ENCODE measurements at regions not wholly inside any gene's neighbourhood (a gene's known extent, or its start where the extent isn't known, plus 50 kb on each side); places are given as distances from the start of the nearest gene placed in this dataset.

GRCh38 chr11:112440518-112440917 is 179.9 kb upstream of the PLET1 start:
- H3K36me3 ChIP-seq (ENCODE audit: control insufficient read depth in 2 of 2, extremely low read depth in 1 of 2, insufficient read depth in 2 of 2, low read length in 2 of 2) = no peaks in the 10 kb centered on the region
- peak in 1 of 2 donors; percentile 18 for TF ChIP-seq CTCF (IDR thresholded peaks at IDR 0.05; ENCODE audit: extremely low read depth in 1 of 2, insufficient read depth in 1 of 2, low read depth in 1 of 2, low read length in 2 of 2)
- TF ChIP-seq JUN (IDR thresholded peaks at IDR 0.05; ENCODE audit: borderline replicate concordance, insufficient read depth, insufficient read length, low read depth) = no peak
- H3K27me3 ChIP-seq (ENCODE audit: control insufficient read depth in 2 of 2, insufficient read depth in 2 of 2, low read length in 2 of 2) = no peaks in the 10 kb centered on the region
- no peak overlapping the region for H3K4me3 ChIP-seq (replicated peaks in 1 of 3; ENCODE audit: insufficient read depth in 1 of 3, low read depth in 1 of 3, low read length in 3 of 3)
- DNase-seq (ENCODE audit: low read depth, low spot score) (no peak), FAIRE-seq (no peak)
- H3K9me1 ChIP-seq (replicated peaks; ENCODE audit: control insufficient read depth, extremely low read depth, insufficient read depth, low read length) = no peaks in the 10 kb centered on the region
- no peak overlapping the region for H3K4me2 ChIP-seq (ENCODE audit: insufficient read depth, low read length)
- H3K27ac ChIP-seq (ENCODE audit: insufficient read depth, low read depth, low read length) = no peak overlapping the region
- no peaks in the 10 kb centered on the region for H3K9me3 ChIP-seq (replicated peaks; ENCODE audit: control insufficient read depth, insufficient read depth, low read length)
- ChIA-PET CTCF (interaction anchor here (1.1 to 2.4 kb wide), 5 partner anchors 13 to 849 kb away, joined by 3 to 9 read pairs (median 5); no protein-coding TSS in a partner anchor), POLR2A (no interaction called here)
- H3K4me1 ChIP-seq (ENCODE audit: control insufficient read depth, extremely low read depth, insufficient read depth, low read length) = no peaks in the 10 kb centered on the region
- intact Hi-C loops (cut with micrococcal nuclease) = no loop called here
- no TSS peak for BruUV-seq (replicated peaks)
- H3K9ac ChIP-seq (replicated peaks; ENCODE audit: extremely low read depth, insufficient read depth, low read length) = no peak overlapping the region
- no peaks in the 10 kb centered on the region for H3K79me2 ChIP-seq (ENCODE audit: control insufficient read depth, insufficient read depth, low read length)
- dilution Hi-C loops (cut with MboI; ENCODE audit: extremely low pct_ligation_motif_present, low sequenced_read_pairs) = no loop called here
- no peak overlapping the region for H2AFZ ChIP-seq (ENCODE audit: low read depth, low read length)
- no peaks in the 10 kb centered on the region for H4K20me1 ChIP-seq (replicated peaks; ENCODE audit: control insufficient read depth, extremely low read depth, insufficient read depth, low read length)

- Histone ChIP-seq H3K4me2 (ENCODE audit: insufficient read depth, low read length) (no peak overlapping the region), H3K27ac (ENCODE audit: insufficient read depth, low read depth, low read length) (no peak overlapping the region), H3K9me1 (replicated peaks; ENCODE audit: control insufficient read depth, extremely low read depth, insufficient read depth, low read length) (no peaks in the 10 kb centered on the region), H3K9ac (replicated peaks; ENCODE audit: extremely low read depth, insufficient read depth, low read length) (no peak overlapping the region), H3K79me2 (ENCODE audit: control insufficient read depth, insufficient read depth, low read length) (no peaks in the 10 kb centered on the region), H3K9me3 (replicated peaks; ENCODE audit: control insufficient read depth, insufficient read depth, low read length) (no peaks in the 10 kb centered on the region), H3K4me3 (replicated peaks in 1 of 3; ENCODE audit: insufficient read depth in 1 of 3, low read depth in 1 of 3, low read length in 3 of 3) (no peak overlapping the region), H2AFZ (ENCODE audit: low read depth, low read length) (no peak overlapping the region), H3K27me3 (ENCODE audit: control insufficient read depth in 2 of 2, insufficient read depth in 2 of 2, low read length in 2 of 2) (no peaks in the 10 kb centered on the region), H3K4me1 (ENCODE audit: control insufficient read depth, extremely low read depth, insufficient read depth, low read length) (no peaks in the 10 kb centered on the region), H4K20me1 (replicated peaks; ENCODE audit: control insufficient read depth, extremely low read depth, insufficient read depth, low read length) (no peaks in the 10 kb centered on the region), H3K36me3 (ENCODE audit: control insufficient read depth in 2 of 2, extremely low read depth in 1 of 2, insufficient read depth in 2 of 2, low read length in 2 of 2) (no peaks in the 10 kb centered on the region)
- no TSS peak for BruUV-seq (replicated peaks)
- CTCF ChIA-PET = no interaction called here
- DNase-seq (ENCODE audit: low read depth, low spot score) (no peak), FAIRE-seq (no peak)
- intact Hi-C loops (cut with micrococcal nuclease) = no loop called here
- POLR2A ChIA-PET = no interaction called here
- no peak for TF ChIP-seq CTCF (IDR thresholded peaks at IDR 0.05; ENCODE audit: extremely low read depth in 1 of 2, insufficient read depth in 1 of 2, low read depth in 1 of 2, low read length in 2 of 2)
- no peak for TF ChIP-seq GATA2 (IDR thresholded peaks at IDR 0.05; ENCODE audit: insufficient read depth, insufficient read length, low read depth, low read length)
- no peak for TF ChIP-seq FOS (IDR thresholded peaks at IDR 0.05; ENCODE audit: borderline replicate concordance, insufficient read depth, low read length)
- TF ChIP-seq EZH2 (IDR thresholded peaks at IDR 0.05; ENCODE audit: borderline replicate concordance, low read depth, low read length, severe bottlenecking) = no peak
- TF ChIP-seq JUN (IDR thresholded peaks at IDR 0.05; ENCODE audit: borderline replicate concordance, insufficient read depth, insufficient read length, low read depth) = no peak
- TF ChIP-seq MYC (IDR thresholded peaks at IDR 0.05; ENCODE audit: low read depth, low read length) = no peak
- no peak for TF ChIP-seq POLR2A (IDR thresholded peaks at IDR 0.05; ENCODE audit: low read depth, low read length)
- no peak for TF ChIP-seq MAX (IDR thresholded peaks at IDR 0.05; ENCODE audit: insufficient read depth, insufficient read length)
- no peak for TF ChIP-seq POLR2AphosphoS5 (IDR thresholded peaks at IDR 0.05; ENCODE audit: insufficient read depth, low read depth, low read length)
- dilution Hi-C loops (cut with MboI; ENCODE audit: extremely low pct_ligation_motif_present, low sequenced_read_pairs) = no loop called here
These were observed 187.5 kb upstream of the PLET1 start for GRCh38 chr11:112448168-112448567.
